HUES64 (cell line): ENCODE measurements at regions not wholly inside any gene's neighbourhood (a gene's known extent, or its start where the extent isn't known, plus 50 kb on each side); places are given as distances from the start of the nearest gene placed in this dataset.

Experiments
- H3K27ac ChIP-seq: 2 replicates; pipeline ENCODE4 v1.7.0; 2013; ENCODE audit warnings: low read depth, low read length, inconsistent platforms
- H3K27me3 ChIP-seq: 2 replicates; pipeline ENCODE4 v1.6.1; 2013; ENCODE audit warnings: mild to moderate bottlenecking, low read length; ENCODE audit not compliant: insufficient read depth
- H3K36me3 ChIP-seq: 2 replicates; pipeline ENCODE4 v1.6.1; 2013; ENCODE audit warnings: mild to moderate bottlenecking, low read length; ENCODE audit not compliant: insufficient read depth
- H3K4me1 ChIP-seq: 2 replicates; pipeline ENCODE4 v1.6.1; 2013; ENCODE audit warnings: mild to moderate bottlenecking, low read length, moderate library complexity; ENCODE audit not compliant: insufficient read depth
- H3K4me3 ChIP-seq: 2 replicates; pipeline ENCODE4 v1.5.1; 2013; ENCODE audit warnings: mild to moderate bottlenecking, low read length, moderate library complexity
- H3K9ac ChIP-seq: 2 replicates; pipeline ENCODE4 v1.6.1; 2013; ENCODE audit warnings: mild to moderate bottlenecking, low read depth, low read length
- H3K9me3 ChIP-seq: 2 replicates; pipeline ENCODE4 v1.6.1; 2013; ENCODE audit warnings: low read depth, low read length; ENCODE audit not compliant: insufficient read depth
- WGBS: fragments of 150-250, 120-280 bp; methylation state at CpG from one replicate; pipeline ENCODE4 v1.1.7; 2013; ENCODE audit warnings: missing lambda C conversion rate; 5-methylcytosine and 5-hydroxymethylcytosine counted together

GRCh38 chr4:135065366-135065765, 863.8 kb upstream of the PABPC4L start:
- H3K9me3 ChIP-seq = no peaks in the 10 kb centered on the region
- no peak overlapping the region for H3K9ac ChIP-seq
- H3K4me1 ChIP-seq = no peaks in the 10 kb centered on the region
- H3K27me3 ChIP-seq = no peaks in the 10 kb centered on the region
- H3K4me3 ChIP-seq = no peak overlapping the region
- H3K36me3 ChIP-seq = no peaks in the 10 kb centered on the region
- WGBS = 85% methylated on average over 1 of the region's 2 CpGs
- H3K27ac ChIP-seq = no peak overlapping the region

- H3K36me3 ChIP-seq = no peaks in the 10 kb centered on the region
- H3K27ac ChIP-seq = no peak overlapping the region
- H3K27me3 ChIP-seq = no peaks in the 10 kb centered on the region
- no peak overlapping the region for H3K4me3 ChIP-seq
- H3K4me1 ChIP-seq = no peaks in the 10 kb centered on the region
- WGBS = 94% methylated on average over 7 of the region's 7 CpGs
- no peaks in the 10 kb centered on the region for H3K9me3 ChIP-seq
- H3K9ac ChIP-seq = no peak overlapping the region
These were observed 848.6 kb upstream of the PABPC4L start for GRCh38 chr4:135050086-135050717.

DNA sequence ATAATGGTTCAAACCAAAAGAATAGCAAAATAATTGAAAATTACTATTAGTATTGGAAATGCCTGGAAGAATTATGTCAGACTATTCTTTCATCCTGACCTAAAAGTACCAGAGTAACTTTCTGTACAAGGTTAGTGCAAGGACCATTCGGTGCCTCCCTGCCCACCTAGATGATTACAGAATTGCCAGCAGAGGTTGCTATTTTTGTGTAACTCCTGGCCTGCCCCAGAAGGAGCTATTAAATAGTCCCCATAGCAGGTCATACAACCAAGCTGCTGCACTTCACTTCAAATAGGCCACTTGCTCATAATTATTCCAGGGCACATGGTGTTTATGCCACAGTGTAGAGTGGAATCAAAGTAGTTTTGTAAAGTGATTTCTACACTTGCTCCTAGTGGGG, 831.1 kb upstream of the PABPC4L start:
- 74% methylated on average over 1 of the region's 1 CpG for WGBS
- Histone ChIP-seq H3K4me3 (no peak overlapping the region), H3K27me3 (no peaks in the 10 kb centered on the region), H3K4me1 (no peaks in the 10 kb centered on the region), H3K27ac (no peak overlapping the region), H3K9me3 (no peaks in the 10 kb centered on the region), H3K9ac (no peak overlapping the region), H3K36me3 (no peaks in the 10 kb centered on the region)

DNA sequence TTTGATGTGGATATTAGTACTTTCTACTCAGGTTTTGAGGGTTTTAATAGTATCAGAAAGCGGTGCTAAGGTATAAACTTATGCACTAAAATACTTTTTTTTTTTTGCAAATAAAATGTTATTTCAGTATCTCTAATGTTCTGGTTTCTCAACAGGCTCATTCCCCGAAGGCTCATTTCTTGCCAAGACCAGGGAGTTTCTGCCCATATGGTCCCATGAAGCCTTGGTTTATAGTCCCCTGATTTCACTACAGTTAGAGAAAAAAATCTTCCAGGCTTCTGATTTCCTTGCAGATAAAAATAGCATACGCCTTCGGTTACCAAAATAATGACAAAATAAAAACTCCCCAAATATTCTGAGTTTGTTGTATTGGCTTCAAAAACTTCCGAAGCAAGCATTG, 814.2 kb upstream of the PABPC4L start:
- WGBS = 89% methylated on average over 1 of the region's 5 CpGs
- Histone ChIP-seq H3K36me3 (no peaks in the 10 kb centered on the region), H3K27me3 (no peaks in the 10 kb centered on the region), H3K4me3 (no peak overlapping the region), H3K4me1 (no peaks in the 10 kb centered on the region), H3K27ac (no peak overlapping the region), H3K9ac (no peak overlapping the region), H3K9me3 (no peaks in the 10 kb centered on the region)

DNA sequence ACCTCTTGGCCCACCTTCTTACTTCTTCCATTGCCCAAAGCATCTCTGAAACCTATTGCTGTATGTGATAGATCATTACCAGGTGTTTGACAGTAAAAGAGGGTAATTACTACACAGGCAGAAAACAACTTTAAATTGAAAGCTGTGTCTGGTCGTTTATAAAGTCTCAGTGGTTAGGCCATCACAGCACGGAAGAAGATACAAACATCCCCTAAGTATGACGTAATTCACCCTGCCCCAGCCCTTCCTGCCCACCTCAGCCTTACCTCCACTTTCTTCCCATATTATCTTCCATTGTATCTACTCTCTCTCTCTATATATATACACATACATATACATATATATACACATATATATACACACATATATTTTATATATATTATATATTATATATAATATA, 805.8 kb upstream of the PABPC4L start:
- H3K4me3 ChIP-seq = no peak overlapping the region
- whole genome bisulfite sequencing = 92% methylated on average over 3 of the region's 3 CpGs
- no peaks in the 10 kb centered on the region for H3K36me3 ChIP-seq
- H3K9me3 ChIP-seq = no peaks in the 10 kb centered on the region
- no peak overlapping the region for H3K27ac ChIP-seq
- H3K4me1 ChIP-seq = peaks cover 7% of the 10 kb centered on the region; the same call in 1 of the 2 replicates
- H3K27me3 ChIP-seq = no peaks in the 10 kb centered on the region
- H3K9ac ChIP-seq = no peak overlapping the region

- Histone ChIP-seq H3K27ac (no peak overlapping the region), H3K9ac (no peak overlapping the region), H3K4me1 (no peaks in the 10 kb centered on the region), H3K27me3 (no peaks in the 10 kb centered on the region), H3K9me3 (no peaks in the 10 kb centered on the region), H3K36me3 (no peaks in the 10 kb centered on the region), H3K4me3 (no peak overlapping the region)
- 98% methylated on average over 2 of the region's 2 CpGs for WGBS
These were observed 797.6 kb upstream of the PABPC4L start for GRCh38 chr4:134999169-134999568.

- Histone ChIP-seq H3K4me1 (no peaks in the 10 kb centered on the region), H3K9ac (no peak overlapping the region), H3K9me3 (peaks cover 4% of the 10 kb centered on the region; the same call in 1 of the 2 replicates), H3K27me3 (no peaks in the 10 kb centered on the region), H3K27ac (no peak overlapping the region), H3K4me3 (no peak overlapping the region), H3K36me3 (no peaks in the 10 kb centered on the region)
- 81% methylated on average over 3 of the region's 3 CpGs for WGBS
These were observed 760.4 kb upstream of the PABPC4L start for GRCh38 chr4:134961963-134962362.

GRCh38 chr4:134958862-134959261, 757.3 kb upstream of the PABPC4L start:
- no peak overlapping the region for H3K27ac ChIP-seq
- H3K4me1 ChIP-seq = no peaks in the 10 kb centered on the region
- peaks cover 4% of the 10 kb centered on the region; the same call in 1 of the 2 replicates for H3K9me3 ChIP-seq
- 100% methylated on average over 1 of the region's 1 CpG for WGBS
- H3K36me3 ChIP-seq = no peaks in the 10 kb centered on the region
- H3K27me3 ChIP-seq = no peaks in the 10 kb centered on the region
- H3K9ac ChIP-seq = no peak overlapping the region
- no peak overlapping the region for H3K4me3 ChIP-seq

DNA sequence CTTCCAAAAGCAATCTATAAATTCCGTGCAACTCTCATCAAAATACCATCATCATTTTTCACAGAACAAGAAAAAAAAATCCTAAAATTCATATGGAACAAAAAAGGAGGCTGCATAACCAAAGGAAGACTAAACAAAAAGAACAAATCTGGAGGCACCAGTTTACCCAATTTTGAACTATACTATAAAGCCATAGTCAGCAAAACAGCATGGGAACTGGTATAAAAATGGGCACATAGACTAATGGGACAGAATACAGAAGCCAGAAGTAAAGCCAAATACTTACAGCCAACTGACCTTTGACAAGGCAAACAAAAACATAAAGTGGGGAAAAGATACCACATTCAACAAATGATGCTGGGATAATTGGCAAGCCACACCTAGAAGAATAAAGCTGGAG, 753.5 kb upstream of the PABPC4L start:
- Histone ChIP-seq H3K9ac (no peak overlapping the region), H3K4me1 (no peaks in the 10 kb centered on the region), H3K27ac (no peak overlapping the region), H3K27me3 (no peaks in the 10 kb centered on the region), H3K9me3 (no peaks in the 10 kb centered on the region), H3K4me3 (no peak overlapping the region), H3K36me3 (no peaks in the 10 kb centered on the region)
- 100% methylated on average over 1 of the region's 1 CpG for WGBS

DNA sequence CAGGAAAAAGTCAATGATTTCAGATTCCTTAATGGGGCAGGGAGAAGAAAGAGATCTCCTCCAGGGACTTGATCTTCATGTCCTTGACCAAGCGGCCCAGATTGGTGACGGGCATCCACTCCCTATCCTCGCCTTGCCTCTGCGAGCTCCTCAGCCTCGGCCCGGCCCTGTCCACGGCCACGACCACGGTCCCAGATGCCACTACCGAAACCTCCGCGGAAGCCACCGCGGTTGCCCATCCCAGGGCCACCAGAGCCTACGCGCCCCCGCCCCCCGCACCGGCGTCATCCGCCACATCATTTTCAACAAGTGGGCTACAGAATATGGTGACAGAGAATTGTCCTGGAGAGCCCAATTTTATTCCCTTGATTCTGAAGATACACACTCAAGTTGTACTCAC, 751.2 kb upstream of the PABPC4L start:
- no peaks in the 10 kb centered on the region for H3K36me3 ChIP-seq
- H3K9ac ChIP-seq = no peak overlapping the region
- WGBS = 97% methylated on average over 21 of the region's 21 CpGs
- no peaks in the 10 kb centered on the region for H3K4me1 ChIP-seq
- no peak overlapping the region for H3K27ac ChIP-seq
- no peak overlapping the region for H3K4me3 ChIP-seq
- 0 out of 2 replicates have a peak, but pooled peaks cover 5% of the 10 kb centered on the region for H3K9me3 ChIP-seq
- H3K27me3 ChIP-seq = no peaks in the 10 kb centered on the region

- Histone ChIP-seq H3K9ac (no peak overlapping the region), H3K27me3 (no peaks in the 10 kb centered on the region), H3K27ac (no peak overlapping the region), H3K36me3 (no peaks in the 10 kb centered on the region), H3K9me3 (0 out of 2 replicates have a peak, but pooled peaks cover 5% of the 10 kb centered on the region), H3K4me1 (no peaks in the 10 kb centered on the region), H3K4me3 (no peak overlapping the region)
- WGBS = 96% methylated on average over 13 of the region's 13 CpGs
These were observed 750.7 kb upstream of the PABPC4L start for GRCh38 chr4:134952305-134952704.

DNA sequence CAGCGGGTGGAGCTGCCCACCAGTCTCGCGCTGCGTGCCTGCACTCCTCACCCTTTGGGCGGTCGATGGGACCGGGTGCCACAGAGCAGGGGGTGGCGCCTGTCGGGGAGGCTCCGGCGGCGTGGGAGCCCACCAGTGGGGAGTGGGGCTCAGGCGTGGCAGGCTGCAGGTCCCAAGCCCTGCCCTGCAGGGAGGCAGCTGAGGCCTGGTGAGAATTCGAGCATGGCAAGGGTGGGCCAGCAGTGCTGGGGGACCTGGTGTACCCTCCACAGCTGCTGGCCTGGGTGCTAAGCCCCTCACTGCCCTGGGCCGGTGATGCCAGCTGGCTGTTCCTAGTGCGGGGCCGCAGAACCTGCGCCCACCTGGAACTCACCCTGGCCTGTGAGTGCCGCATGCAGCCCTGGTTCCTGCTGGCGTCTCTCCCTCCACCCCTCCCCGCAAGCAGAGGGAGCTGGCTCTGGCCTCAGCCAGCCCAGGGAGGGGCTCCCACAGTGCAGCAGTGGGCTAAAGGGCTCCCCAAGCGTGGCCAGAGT, 746.6 kb upstream of the PABPC4L start:
- H3K27ac ChIP-seq = no peak overlapping the region
- H3K4me1 ChIP-seq = no peaks in the 10 kb centered on the region
- H3K4me3 ChIP-seq = no peak overlapping the region
- no peaks in the 10 kb centered on the region for H3K27me3 ChIP-seq
- H3K9ac ChIP-seq = no peak overlapping the region
- H3K9me3 ChIP-seq = 0 out of 2 replicates have a peak, but pooled peaks cover 5% of the 10 kb centered on the region
- WGBS = 95% methylated on average over 22 of the region's 22 CpGs
- H3K36me3 ChIP-seq = no peaks in the 10 kb centered on the region
